GM12872 (cell line): ENCODE measurements at regions not wholly inside any gene's neighbourhood (a gene's known extent, or its start where the extent isn't known, plus 50 kb on each side); places are given as distances from the start of the nearest gene placed in this dataset.

Experiments used
- TF ChIP-seq, protein P1 (sequence below): IDR thresholded peaks from 3 replicates; pipeline ENCODE4 v1.5.1; 2011; ENCODE audit warnings: low read depth, mild to moderate bottlenecking, low read length, moderate library complexity; ENCODE audit not compliant: insufficient read depth

DNA sequence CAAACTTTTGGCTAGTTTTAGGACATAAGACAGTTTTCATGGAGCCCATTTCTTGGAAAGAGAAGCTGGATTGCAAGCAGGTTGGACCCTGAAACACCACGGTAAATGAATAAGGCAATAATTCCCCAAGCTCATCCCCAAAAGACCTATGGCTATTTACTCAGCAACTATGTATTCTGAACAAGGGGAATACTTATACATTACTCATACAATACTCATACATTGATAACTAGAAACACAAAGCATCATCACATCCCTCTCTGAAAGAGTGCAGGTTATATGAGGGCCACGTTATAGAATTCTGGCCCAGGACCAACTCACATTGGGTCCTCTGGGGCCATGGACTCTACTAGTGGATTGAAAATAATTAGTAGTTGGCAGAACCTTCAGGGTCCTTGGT lies 154.8 kb downstream of the TMX3 start:
- TF ChIP-seq, protein P1, sequence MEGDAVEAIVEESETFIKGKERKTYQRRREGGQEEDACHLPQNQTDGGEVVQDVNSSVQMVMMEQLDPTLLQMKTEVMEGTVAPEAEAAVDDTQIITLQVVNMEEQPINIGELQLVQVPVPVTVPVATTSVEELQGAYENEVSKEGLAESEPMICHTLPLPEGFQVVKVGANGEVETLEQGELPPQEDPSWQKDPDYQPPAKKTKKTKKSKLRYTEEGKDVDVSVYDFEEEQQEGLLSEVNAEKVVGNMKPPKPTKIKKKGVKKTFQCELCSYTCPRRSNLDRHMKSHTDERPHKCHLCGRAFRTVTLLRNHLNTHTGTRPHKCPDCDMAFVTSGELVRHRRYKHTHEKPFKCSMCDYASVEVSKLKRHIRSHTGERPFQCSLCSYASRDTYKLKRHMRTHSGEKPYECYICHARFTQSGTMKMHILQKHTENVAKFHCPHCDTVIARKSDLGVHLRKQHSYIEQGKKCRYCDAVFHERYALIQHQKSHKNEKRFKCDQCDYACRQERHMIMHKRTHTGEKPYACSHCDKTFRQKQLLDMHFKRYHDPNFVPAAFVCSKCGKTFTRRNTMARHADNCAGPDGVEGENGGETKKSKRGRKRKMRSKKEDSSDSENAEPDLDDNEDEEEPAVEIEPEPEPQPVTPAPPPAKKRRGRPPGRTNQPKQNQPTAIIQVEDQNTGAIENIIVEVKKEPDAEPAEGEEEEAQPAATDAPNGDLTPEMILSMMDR = no peak

DNA sequence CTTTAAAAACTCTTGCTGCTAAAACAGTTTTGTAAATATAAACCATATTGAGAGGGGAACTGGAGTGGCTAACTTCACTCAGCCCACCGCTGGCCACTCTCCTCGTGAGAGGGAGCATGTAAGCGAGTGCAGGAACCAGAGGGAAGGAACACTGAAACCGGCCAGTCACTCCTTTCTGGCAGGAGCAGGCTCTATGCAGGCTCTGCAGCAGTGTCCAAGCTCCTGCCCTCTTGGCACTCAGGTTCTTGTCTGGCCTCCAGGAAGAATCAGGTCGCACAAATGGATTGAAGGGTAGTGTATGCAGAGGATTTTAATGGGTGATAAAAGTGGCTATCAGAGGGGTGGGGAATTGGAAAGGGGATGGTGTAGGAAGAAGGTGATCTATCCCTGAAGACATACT lies 157.7 kb downstream of the TMX3 start:
- TF ChIP-seq, protein P1 = no peak

DNA sequence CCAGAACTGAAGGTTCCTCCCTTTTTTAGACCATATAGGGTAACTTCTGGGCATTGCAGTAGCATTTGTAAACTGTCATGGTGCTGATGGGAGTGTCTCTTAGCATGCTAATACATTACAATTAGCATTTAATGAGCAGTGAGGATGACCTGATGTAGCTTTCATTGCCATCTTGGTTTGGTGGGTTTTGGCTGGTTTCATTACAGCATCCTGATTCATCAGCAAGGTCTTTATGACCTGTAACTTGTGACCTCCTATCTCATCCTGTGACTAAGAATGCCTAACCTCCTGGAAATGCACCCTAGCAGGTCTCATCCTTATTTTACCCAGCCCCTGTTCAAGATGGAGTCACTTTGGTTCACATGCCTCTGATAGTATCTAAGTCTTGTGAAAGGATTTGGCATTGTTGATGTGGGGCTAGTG lies 159.0 kb downstream of the TMX3 start:
- TF ChIP-seq, protein P1 = no peak

DNA sequence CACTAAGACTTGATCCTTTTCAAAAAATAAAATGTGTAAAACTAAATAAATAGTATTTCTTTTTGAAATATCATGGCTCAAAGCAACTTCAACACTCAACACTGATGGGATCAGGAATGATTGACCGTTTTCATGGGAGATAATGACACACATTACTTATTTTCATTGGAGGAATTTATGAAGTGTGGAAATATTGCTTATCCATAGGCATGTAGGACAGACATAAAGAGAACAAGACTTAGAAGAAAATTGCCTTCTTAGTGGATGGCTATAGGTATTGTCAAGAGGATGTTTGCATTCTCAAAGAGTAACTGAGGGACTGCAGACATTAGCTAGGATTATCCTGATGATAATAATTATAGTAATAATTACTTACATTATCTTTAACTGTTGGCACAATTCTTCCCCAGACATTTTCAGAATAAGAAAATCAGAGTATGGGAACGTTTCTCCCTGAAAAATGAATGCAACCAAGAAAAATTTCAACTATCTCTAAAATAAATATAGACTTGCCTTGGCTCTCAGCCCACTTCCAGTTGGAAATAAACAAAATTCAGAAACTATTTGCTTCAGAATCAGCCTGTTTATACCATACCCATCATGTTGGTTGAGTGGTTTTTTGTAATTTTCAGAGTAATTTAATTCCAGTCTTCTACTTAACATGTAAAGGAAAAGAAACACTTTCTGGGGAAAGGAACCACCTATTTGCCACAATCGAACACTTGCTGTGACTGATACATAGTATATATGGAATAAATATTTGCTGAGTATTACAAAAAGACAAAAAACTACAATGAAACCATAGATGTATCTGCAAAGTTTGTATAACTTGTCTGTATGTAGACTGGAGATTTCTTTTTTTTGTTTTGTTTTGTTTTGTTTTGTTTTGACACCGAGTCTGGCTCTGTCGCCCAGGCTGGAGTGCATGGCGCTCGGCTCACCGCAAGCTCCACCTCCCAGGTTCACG lies 165.7 kb downstream of the TMX3 start:
- TF ChIP-seq, protein P1 = no peak

DNA sequence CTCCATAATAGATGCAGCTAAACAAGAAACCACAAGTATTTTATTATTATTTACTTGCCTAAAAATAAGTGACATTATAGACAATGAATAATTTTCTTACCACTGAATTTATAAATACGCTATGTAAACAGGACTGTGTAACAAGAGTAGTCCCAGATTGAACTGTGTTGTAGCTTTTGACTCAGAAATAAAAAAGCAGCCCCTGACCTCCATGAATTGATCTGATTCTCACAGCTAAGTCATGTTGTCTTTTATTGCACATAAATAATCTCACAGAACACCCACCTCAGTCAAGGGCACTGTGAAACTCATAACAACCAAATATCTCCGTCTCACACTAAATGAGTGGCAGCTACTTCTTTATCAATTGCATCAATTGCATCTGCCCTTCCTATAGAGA lies 171.6 kb downstream of the TMX3 start:
- TF ChIP-seq, protein P1 = no peak

DNA sequence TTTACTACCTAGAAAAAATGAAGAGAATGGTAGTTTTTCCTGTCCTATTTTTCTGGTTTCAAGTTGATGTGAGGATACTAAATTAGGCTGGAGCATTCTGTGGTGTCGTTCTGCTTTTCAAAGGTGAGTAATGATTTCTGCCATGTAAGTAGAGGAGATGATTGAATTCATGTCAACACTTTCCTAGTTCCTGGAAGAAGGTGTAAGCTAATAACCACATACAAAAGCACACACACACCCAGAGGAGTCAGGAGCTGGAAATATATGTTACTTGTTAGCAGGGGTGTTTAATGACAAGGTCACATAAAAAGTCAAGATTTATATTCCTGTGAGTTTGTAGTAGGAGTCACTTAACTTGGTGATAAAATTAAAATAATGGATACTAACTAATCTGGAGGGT lies 172.1 kb downstream of the TMX3 start:
- TF ChIP-seq, protein P1 = no peak

DNA sequence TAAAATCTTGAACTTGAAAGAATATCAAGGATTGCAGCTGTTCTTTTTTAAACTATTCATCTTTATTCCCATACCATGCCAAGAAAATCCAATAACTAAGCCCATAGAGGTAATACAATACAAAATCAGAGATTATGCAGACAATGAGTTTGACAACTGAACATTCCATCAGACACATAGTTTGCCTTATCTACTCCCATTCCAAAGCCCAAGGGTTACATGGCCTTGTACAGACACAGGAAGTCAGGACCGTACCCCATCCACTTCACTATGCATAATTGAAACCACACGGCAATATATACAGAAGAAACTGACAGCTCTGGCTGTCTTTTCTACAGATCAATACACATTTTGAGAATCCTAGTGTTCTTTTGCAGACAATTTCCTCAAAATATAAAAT lies 181.3 kb downstream of the TMX3 start:
- TF ChIP-seq, protein P1 = no peak
